ENCODE measurements at regions not wholly inside any gene's neighbourhood (a gene's known extent, or its start where the extent isn't known, plus 50 kb on each side); places are given as distances from the start of the nearest gene placed in this dataset.

- Histone ChIP-seq H3K4me2 (ENCODE audit: low read length) (no peak overlapping the region), H3K79me2 (replicated peaks; ENCODE audit: insufficient read depth, low read length) (no peaks in the 10 kb centered on the region), H2AFZ (ENCODE audit: low read depth, low read length) (no peak overlapping the region), H3K27me3 (ENCODE audit: insufficient read depth, low read depth, low read length) (no peaks in the 10 kb centered on the region), H3K9me2 (ENCODE audit: insufficient read depth, low read length) (no peaks in the 10 kb centered on the region), H3F3A (ENCODE audit: insufficient read depth, low read length, poor library complexity, severe bottlenecking) (no peaks in the 10 kb centered on the region), H3K27ac (ENCODE audit: low read length) (no peak overlapping the region), H3K9ac (ENCODE audit: low read length) (no peak overlapping the region), H4K20me1 (ENCODE audit: insufficient read depth) (no peaks in the 10 kb centered on the region), H3K9me3 (ENCODE audit: low read length) (peaks cover 12% of the 10 kb centered on the region), H3K36me3 (ENCODE audit: insufficient read depth, low read length) (no peaks in the 10 kb centered on the region), H3K4me3 (ENCODE audit: low read length) (no peak overlapping the region)
- TF ChIP-seq CTCF (IDR thresholded peaks at IDR 0.05; ENCODE audit: poor library complexity, severe bottlenecking) (no peak), TAF1 (IDR thresholded peaks at IDR 0.05; ENCODE audit: low read depth) (no peak), RAD21 (conservative IDR thresholded peaks at IDR 0.05) (no peak), EP300 (conservative IDR thresholded peaks at IDR 0.05; ENCODE audit: poor library complexity, severe bottlenecking) (no peak), MXI1 (conservative IDR thresholded peaks at IDR 0.05; ENCODE audit: poor library complexity, severe bottlenecking) (no peak), EZH2 (IDR thresholded peaks at IDR 0.05; ENCODE audit: borderline replicate concordance, insufficient read depth, low read length, poor library complexity, severe bottlenecking) (no peak)
These were observed 163.0 kb upstream of the PPP2R2D start for GRCh38 chr10:131737543-131738395.

- no peaks in the 10 kb centered on the region for H3K79me2 ChIP-seq (replicated peaks; ENCODE audit: insufficient read depth, low read length)
- H3K36me3 ChIP-seq (ENCODE audit: insufficient read depth, low read length), result no peaks in the 10 kb centered on the region
- no peaks in the 10 kb centered on the region for H4K20me1 ChIP-seq (ENCODE audit: insufficient read depth)
- no peak for TF ChIP-seq EZH2 (IDR thresholded peaks at IDR 0.05; ENCODE audit: borderline replicate concordance, insufficient read depth, low read length, poor library complexity, severe bottlenecking)
- TF ChIP-seq SMC3 (conservative IDR thresholded peaks at IDR 0.05; ENCODE audit: poor library complexity), result no peak
- no peak for TF ChIP-seq CTCF (IDR thresholded peaks at IDR 0.05; ENCODE audit: poor library complexity, severe bottlenecking)
- no peak for TF ChIP-seq RAD21 (conservative IDR thresholded peaks at IDR 0.05)
- TF ChIP-seq MXI1 (conservative IDR thresholded peaks at IDR 0.05; ENCODE audit: poor library complexity, severe bottlenecking), result no peak
- no peak for TF ChIP-seq REST (IDR thresholded peaks at IDR 0.05; ENCODE audit: borderline replicate concordance)
- TF ChIP-seq TAF1 (IDR thresholded peaks at IDR 0.05; ENCODE audit: low read depth), result no peak
- H3K9ac ChIP-seq (ENCODE audit: low read length), result no peak overlapping the region
- no peaks in the 10 kb centered on the region for H3F3A ChIP-seq (ENCODE audit: insufficient read depth, low read length, poor library complexity, severe bottlenecking)
- H3K9me2 ChIP-seq (ENCODE audit: insufficient read depth, low read length), result no peaks in the 10 kb centered on the region
- H3K9me3 ChIP-seq (ENCODE audit: low read length), result peaks cover 12% of the 10 kb centered on the region
- H3K4me3 ChIP-seq (ENCODE audit: low read length), result no peak overlapping the region
- H3K27me3 ChIP-seq (ENCODE audit: insufficient read depth, low read depth, low read length), result no peaks in the 10 kb centered on the region
- H2AFZ ChIP-seq (ENCODE audit: low read depth, low read length), result no peak overlapping the region
- no peak overlapping the region for H3K4me2 ChIP-seq (ENCODE audit: low read length)
- H3K27ac ChIP-seq (ENCODE audit: low read length), result no peak overlapping the region
These were observed 162.4 kb upstream of the PPP2R2D start for GRCh38 chr10:131738396-131738735.
